K562 (cell line): ENCODE measurements at regions not wholly inside any gene's neighbourhood (a gene's known extent, or its start where the extent isn't known, plus 50 kb on each side); places are given as distances from the start of the nearest gene placed in this dataset.

Experiments used
- ATAC-seq: fragments of 200-7000 bp; cut with Tn5 transposase; 3 replicates; pipeline ENCODE4 v1.9.1; 2020; ENCODE audit warnings: moderate library complexity
- BruUV-seq: library from RNA; stranded (reverse); fragments of 400-500 nt; replicated peaks from 2 replicates; lab custom pipeline; 2021; lab: Mats Ljungman, UMichigan
- CTCF ChIA-PET: fragments of 300-600 bp; formaldehyde crosslinking; extraction: SDS; loops from one replicate; lab custom pipeline; 2021; ENCODE audit warnings: low intra/inter-chr PET ratio; lab: Yijun Ruan, JAX
- POLR2A ChIA-PET: fragments of 300-600, 350-650 bp; sonication (Branson Sonifier 250); formaldehyde crosslinking; extraction: SDS; loops from one replicate; lab custom pipeline; 2021; ENCODE audit warnings: antibody characterized with exemption, inconsistent platforms; lab: Yijun Ruan, JAX
- DNase-seq, 4 experiments: peaks; one replicate each; pipeline versions ENCODE4 v3.0.0 to v3.0.0-alpha.2; 2011 to 2018; ENCODE audit warnings: low spot score in 3 of 4, mixed read lengths in 3 of 4; ENCODE audit errors: extremely low read depth in 1 of 4
- FAIRE-seq: peaks from 2 replicates; lab custom pipeline; 2011; peaks lifted over from hg19 to GRCh38; lab: Jason Lieb, UNC
- H2AFZ ChIP-seq: 2 replicates; pipeline ENCODE4 v1.6.0; 2011; ENCODE audit warnings: low read depth, low read length, control low read depth, inconsistent platforms
- H3K27ac ChIP-seq: fragments of 200-600 bp; 3 replicates; pipeline ENCODE4 v1.8.0; 2011; ENCODE audit warnings: low read depth, mild to moderate bottlenecking, control low read depth, inconsistent platforms, low read length, moderate library complexity, mixed read lengths; ENCODE audit errors: extremely low read depth
- H3K27me3 ChIP-seq, 2 experiments: fragments of 300-600 bp in 1 of 2; 2 replicates in 1 of 2; 3 replicates in 1 of 2; pipeline versions ENCODE4 v1.6.0 to v1.8.0; 2011; ENCODE audit warnings: inconsistent platforms in 2 of 2, low read length in 2 of 2, mild to moderate bottlenecking in 1 of 2, mixed read lengths in 1 of 2, moderate library complexity in 1 of 2; ENCODE audit not compliant: control insufficient read depth in 2 of 2, insufficient read depth in 2 of 2
- H3K36me3 ChIP-seq: fragments of 300-600 bp; 3 replicates; pipeline ENCODE4 v1.8.0; 2011; ENCODE audit warnings: mild to moderate bottlenecking, low read length, inconsistent platforms; ENCODE audit not compliant: control insufficient read depth, insufficient read depth
- H3K4me1 ChIP-seq, 2 experiments: fragments of 200-600 bp in 1 of 2; replicated peaks in 1 of 2; 2 replicates in 1 of 2; 3 replicates in 1 of 2; pipeline versions ENCODE4 v1.5.1 to v1.8.0; 2011; ENCODE audit warnings: inconsistent platforms in 2 of 2, low read length in 2 of 2, mild to moderate bottlenecking in 1 of 2, mixed read lengths in 1 of 2, moderate library complexity in 1 of 2; ENCODE audit not compliant: control insufficient read depth in 2 of 2, insufficient read depth in 2 of 2
- H3K4me2 ChIP-seq: 2 replicates; pipeline ENCODE4 v1.6.1; 2011; ENCODE audit warnings: low read length, control low read depth, inconsistent platforms, mixed read lengths; ENCODE audit not compliant: insufficient read depth
- H3K4me3 ChIP-seq: fragments of 200-600 bp; sonication (generic), shearing (Covaris generic); 2 replicates; pipeline ENCODE4 v1.5.1; 2016; ENCODE audit warnings: control low read depth, inconsistent platforms
- H3K79me2 ChIP-seq: fragments of 200-600 bp; 3 replicates; pipeline ENCODE4 v1.8.0; 2011; ENCODE audit warnings: low read length, inconsistent platforms; ENCODE audit not compliant: control insufficient read depth, insufficient read depth
- H3K9ac ChIP-seq, 2 experiments: 2 replicates each; pipeline versions ENCODE4 v1.6.0 to v1.6.1; 2011; ENCODE audit warnings: low read depth in 2 of 2, low read length in 2 of 2, control low read depth in 1 of 2, inconsistent platforms in 1 of 2, mild to moderate bottlenecking in 1 of 2, mixed read lengths in 1 of 2; ENCODE audit not compliant: insufficient read depth in 1 of 2
- H3K9me1 ChIP-seq: one replicate; pipeline ENCODE4 v1.6.0; 2011; ENCODE audit warnings: inconsistent platforms, mild to moderate bottlenecking, low read length, moderate library complexity; ENCODE audit not compliant: control insufficient read depth, insufficient read depth
- H3K9me3 ChIP-seq: replicated peaks from 2 replicates; pipeline ENCODE4 v1.5.1; 2011; ENCODE audit warnings: low read depth, low read length, inconsistent platforms; ENCODE audit not compliant: control insufficient read depth, insufficient read depth
- H4K20me1 ChIP-seq: replicated peaks from 2 replicates; pipeline ENCODE4 v1.6.1; 2011; ENCODE audit warnings: low read length, inconsistent platforms, mixed read lengths; ENCODE audit not compliant: control insufficient read depth, insufficient read depth
- HMG20B ChIP-seq: fragments of 250-450 bp; sonication (Bioruptor Pico); IDR thresholded peaks from 2 replicates; pipeline ENCODE4 v1.5.0; 2021; ENCODE audit warnings: mild to moderate bottlenecking
- HMGXB4 ChIP-seq: sonication (generic); formaldehyde crosslinking; IDR thresholded peaks from 2 replicates; pipeline ENCODE4 v1.8.1; 2023; ENCODE audit warnings: mild to moderate bottlenecking, missing genetic modification reagents
- HNRNPUL1 ChIP-seq: fragments of 200-400 bp; formaldehyde crosslinking; IDR thresholded peaks from 2 replicates; pipeline ENCODE4 v1.6.1; 2017; ENCODE audit warnings: low read length
- KDM4B ChIP-seq, 2 experiments: fragments of 450-650 bp in 1 of 2; sonication (generic) in 1 of 2; IDR thresholded peaks; 2 replicates each; pipeline ENCODE4 v1.6.1; 2016 to 2017; ENCODE audit warnings: borderline replicate concordance in 2 of 2, antibody characterized with exemption in 1 of 2, low read depth in 1 of 2, mild to moderate bottlenecking in 1 of 2
- MAX ChIP-seq: sonication (generic); formaldehyde crosslinking; IDR thresholded peaks from 2 replicates; pipeline ENCODE4 v1.9.0; 2022; ENCODE audit warnings: mild to moderate bottlenecking, missing genetic modification reagents
- NCOA1 ChIP-seq: fragments of 450-650 bp; IDR thresholded peaks from 2 replicates; pipeline ENCODE4 v1.6.1; 2016; ENCODE audit warnings: low read depth
- NFIX ChIP-seq: fragments of 250-450 bp; sonication (Bioruptor Pico); IDR thresholded peaks from 2 replicates; pipeline ENCODE4 v1.4.0; 2020; ENCODE audit warnings: low read depth, mild to moderate bottlenecking, moderate library complexity
- PHB ChIP-seq: fragments of 250-450 bp; sonication (Bioruptor Pico); IDR thresholded peaks from 2 replicates; pipeline ENCODE4 v1.5.0; 2021
- SMAD2 ChIP-seq: fragments of 150-350 bp; IDR thresholded peaks from 2 replicates; pipeline ENCODE4 v1.6.1; 2014; ENCODE audit warnings: low read depth, mild to moderate bottlenecking, low read length
- STAG1 ChIP-seq: sonication (generic); formaldehyde crosslinking; IDR thresholded peaks from 2 replicates; pipeline ENCODE4 v1.5.0; 2020; ENCODE audit warnings: missing genetic modification reagents, borderline replicate concordance
- THRA ChIP-seq: fragments of 450-650 bp; IDR thresholded peaks from 2 replicates; pipeline ENCODE4 v1.6.1; 2017; ENCODE audit warnings: mild to moderate bottlenecking, moderate library complexity
- YY1 ChIP-seq, 3 experiments: IDR thresholded peaks; 2 replicates each; pipeline ENCODE4 v1.6.1; 2011; ENCODE audit warnings: low read length in 2 of 3, mild to moderate bottlenecking in 2 of 3, moderate library complexity in 2 of 3, borderline replicate concordance in 1 of 3, control low read depth in 1 of 3, low read depth in 1 of 3; ENCODE audit not compliant: insufficient read depth in 3 of 3, insufficient replicate concordance in 2 of 3, control insufficient read depth in 1 of 3, insufficient read length in 1 of 3; ENCODE audit errors: extremely low read depth in 1 of 3
- ZFP91 ChIP-seq: sonication (generic); formaldehyde crosslinking; IDR thresholded peaks from 2 replicates; pipeline ENCODE4 v1.8.0; 2022; ENCODE audit warnings: mild to moderate bottlenecking, missing genetic modification reagents
- ZNF23 ChIP-seq: fragments of 250-450 bp; sonication (Bioruptor Pico); IDR thresholded peaks from 2 replicates; pipeline ENCODE4 v1.4.0; 2020; ENCODE audit warnings: mild to moderate bottlenecking
- ZNF444 ChIP-seq: fragments of 250-450 bp; sonication (Bioruptor Pico); IDR thresholded peaks from 2 replicates; pipeline ENCODE4 v1.4.0; 2020; ENCODE audit warnings: mild to moderate bottlenecking, moderate library complexity
- ZNF75A ChIP-seq: fragments of 450-650 bp; formaldehyde crosslinking; IDR thresholded peaks from 2 replicates; pipeline ENCODE4 v1.4.0; 2020; ENCODE audit warnings: mild to moderate bottlenecking
- ZNF77 ChIP-seq: fragments of 250-450 bp; sonication (Bioruptor Pico); IDR thresholded peaks from 2 replicates; pipeline ENCODE4 v1.5.0; 2020
- ZNF780A ChIP-seq: fragments of 250-450 bp; sonication (Bioruptor Pico); IDR thresholded peaks from 2 replicates; pipeline ENCODE4 v1.5.0; 2021; ENCODE audit warnings: mild to moderate bottlenecking
- WGBS: fragments of 100-300 bp; shearing (Covaris generic); methylation state at CpG from one replicate; pipeline ENCODE4 v1.1.6; 2016; ENCODE audit warnings: low coverage, mixed read lengths; ENCODE audit not compliant: insufficient coverage; ENCODE audit errors: missing lambda C conversion rate; 5-methylcytosine and 5-hydroxymethylcytosine counted together
- in situ Hi-C: fragments of 300-500 bp; cut with MboI; formaldehyde crosslinking; loops from 4 replicates; pipeline ENCODE4 v1.15.0; 2018; ENCODE audit warnings: inconsistent platforms, mixed read lengths
- intact Hi-C: fragments of 100-400 bp; cut with micrococcal nuclease; formaldehyde crosslinking; loops from 2 replicates; pipeline ENCODE4 v1.14.2; 2022

GRCh38 chr2:12051831-12052230 lies 305.4 kb downstream of the LPIN1 start (continued):
- TF ChIP-seq ZFP91 (CRISPR knock-in tag) (no peak), PHB (CRISPR knock-in tag) (no peak), NFIX (CRISPR knock-in tag) (no peak), MAX (CRISPR knock-in tag) (no peak)
- TF ChIP-seq, all 486 proteins: peak for 0

- ATAC-seq, result no peak
- Histone ChIP-seq H3K27ac (no peak overlapping the region), H3K9me1 (no peaks in the 10 kb centered on the region), H3K36me3 (no peaks in the 10 kb centered on the region), H3K9ac (no peak overlapping the region), H3K79me2 (no peaks in the 10 kb centered on the region), H4K20me1 (no peaks in the 10 kb centered on the region), H2AFZ (no peak overlapping the region), H3K4me1 (peaks cover 4 to 18% of the 10 kb centered on the region in 2 experiments; a peak in 4 of 5 replicates), H3K4me2 (no peak overlapping the region), H3K27me3 (no peaks in the 10 kb centered on the region), H3K4me3 (no peak overlapping the region), H3K9me3 (no peaks in the 10 kb centered on the region)
- FAIRE-seq, result no peak
- CTCF ChIA-PET, result no interaction called here
- in situ Hi-C loops, result no loop called here
- 60% methylated on average over 3 of the region's 3 CpGs for WGBS
- intact Hi-C loops, result loop anchor here (5.0 to 10.0 kb wide), 3 partner anchors 112 to 665 kb away; partner anchors contain the start of gene TRIB2
- no TSS peak for BruUV-seq
- POLR2A ChIA-PET, result no interaction called here
- DNase-seq, result no peak
- TF ChIP-seq ZNF77, result no peak
- no peak for TF ChIP-seq YY1 (IDR thresholded peaks at IDR 0.05; ENCODE audit: borderline replicate concordance in 1 of 3, control insufficient read depth in 1 of 3, extremely low read depth in 1 of 3, insufficient read depth in 3 of 3, insufficient read length in 1 of 3, insufficient replicate concordance in 2 of 3, low read depth in 1 of 3, low read length in 2 of 3)
- TF ChIP-seq ZNF23 (CRISPR knock-in tag), result no peak
- TF ChIP-seq HMG20B (CRISPR knock-in tag), result no peak
- no peak for TF ChIP-seq ZNF75A (CRISPR knock-in tag)
- no peak for TF ChIP-seq ZNF780A (CRISPR knock-in tag)
- no peak for TF ChIP-seq SMAD2
- no peak for TF ChIP-seq HNRNPUL1
- no peak for TF ChIP-seq HMGXB4 (CRISPR knock-in tag)
- TF ChIP-seq THRA, result no peak
- TF ChIP-seq NCOA1, result no peak
- no peak for TF ChIP-seq ZNF444 (CRISPR knock-in tag)
- TF ChIP-seq KDM4B (IDR thresholded peaks at IDR 0.05; ENCODE audit: borderline replicate concordance in 2 of 2, low read depth in 1 of 2), result no peak
- no peak for TF ChIP-seq STAG1
Observed at GRCh38 chr2:12052796-12053195, 306.4 kb downstream of the LPIN1 start.
